ENCODE measurements at regions not wholly inside any gene's neighbourhood (a gene's known extent, or its start where the extent isn't known, plus 50 kb on each side); places are given as distances from the start of the nearest gene placed in this dataset.

- TF ChIP-seq CTCF (IDR thresholded peaks at IDR 0.05), result no peak
- no peak for TF ChIP-seq NR1H2 (CRISPR knock-in tag; IDR thresholded peaks at IDR 0.05)
- TF ChIP-seq CREB1 (CRISPR knock-in tag; IDR thresholded peaks at IDR 0.05), result no peak
- TF ChIP-seq MAX (CRISPR knock-in tag; IDR thresholded peaks at IDR 0.05), result no peak
- no peak for TF ChIP-seq JUN (CRISPR knock-in tag; IDR thresholded peaks at IDR 0.05)
- TF ChIP-seq ZSCAN18 (CRISPR knock-in tag; IDR thresholded peaks at IDR 0.05), result no peak
- no peak for TF ChIP-seq NR3C1 (CRISPR knock-in tag; conservative IDR thresholded peaks at IDR 0.05; ENCODE audit: low read depth)
These were observed 869.2 kb downstream of the TDRD15 start for GRCh38 chr2:21993002-21993401.

Data from WTC11 (cell line).